Mesendoderm (in vitro differentiated cells): ENCODE measurements at regions not wholly inside any gene's neighbourhood (a gene's known extent, or its start where the extent isn't known, plus 50 kb on each side); places are given as distances from the start of the nearest gene placed in this dataset.

Experiments
- DNase-seq: peaks from one replicate; pipeline ENCODE4 v3.0.0; 2013
- H2AK5ac ChIP-seq: 2 replicates; pipeline ENCODE4 v1.6.1; 2013; ENCODE audit warnings: low read length, inconsistent platforms
- H2BK120ac ChIP-seq: 2 replicates; pipeline ENCODE4 v1.6.1; 2013; ENCODE audit warnings: low read depth, mild to moderate bottlenecking, low read length, moderate library complexity, mixed read lengths
- H2BK15ac ChIP-seq: replicated peaks from 2 replicates; pipeline ENCODE4 v1.6.1; 2013; ENCODE audit warnings: low read depth, mild to moderate bottlenecking, moderate library complexity
- H2BK5ac ChIP-seq: 2 replicates; pipeline ENCODE4 v1.6.1; 2013; ENCODE audit warnings: low read length, inconsistent platforms
- H3K18ac ChIP-seq: 2 replicates; pipeline ENCODE4 v1.6.1; 2013; ENCODE audit warnings: mild to moderate bottlenecking, low read length, mixed read lengths
- H3K23ac ChIP-seq: one replicate; pipeline ENCODE4 v1.6.1; 2013; ENCODE audit warnings: low read length
- H3K27ac ChIP-seq: 2 replicates; pipeline ENCODE4 v1.5.1; 2013; ENCODE audit warnings: low read depth, mild to moderate bottlenecking, inconsistent platforms, low read length, moderate library complexity
- H3K27me3 ChIP-seq: 2 replicates; pipeline ENCODE4 v1.6.1; 2013; ENCODE audit warnings: low read length, control low read depth, mild to moderate bottlenecking, inconsistent platforms; ENCODE audit not compliant: insufficient read depth, poor library complexity
- H3K36me3 ChIP-seq: 2 replicates; pipeline ENCODE4 v1.6.1; 2013; ENCODE audit warnings: low read length, inconsistent platforms; ENCODE audit not compliant: control insufficient read depth, insufficient read depth
- H3K4ac ChIP-seq: one replicate; pipeline ENCODE4 v1.6.1; 2013; ENCODE audit warnings: low read depth, mild to moderate bottlenecking, low read length, moderate library complexity
- H3K4me1 ChIP-seq: 2 replicates; pipeline ENCODE4 v1.6.1; 2013; ENCODE audit warnings: low read depth, low read length, inconsistent platforms; ENCODE audit not compliant: control insufficient read depth
- H3K4me2 ChIP-seq: 2 replicates; pipeline ENCODE4 v1.6.1; 2013; ENCODE audit warnings: low read length
- H3K4me3 ChIP-seq: 2 replicates; pipeline ENCODE4 v1.5.1; 2013; ENCODE audit warnings: mild to moderate bottlenecking, low read length
- H3K56ac ChIP-seq: one replicate; pipeline ENCODE4 v1.6.1; 2013; ENCODE audit warnings: low read length
- H3K79me1 ChIP-seq: 2 replicates; pipeline ENCODE4 v1.6.1; 2013; ENCODE audit warnings: low read length, inconsistent platforms
- H3K79me2 ChIP-seq: 2 replicates; pipeline ENCODE4 v1.6.1; 2013; ENCODE audit warnings: mild to moderate bottlenecking, low read length; ENCODE audit not compliant: control insufficient read depth, insufficient read depth
- H3K9ac ChIP-seq: 2 replicates; pipeline ENCODE4 v1.6.1; 2013; ENCODE audit warnings: low read length, inconsistent platforms
- H4K5ac ChIP-seq: one replicate; pipeline ENCODE4 v1.6.1; 2013; ENCODE audit warnings: low read length
- H4K8ac ChIP-seq: one replicate; pipeline ENCODE4 v1.6.1; 2013; ENCODE audit warnings: low read depth, mild to moderate bottlenecking, control low read depth, low read length, moderate library complexity
- WGBS: extraction: QIAGEN DNeasy Blood & Tissue Kit; methylation state at CpG from one replicate; pipeline ENCODE4 v1.1.7; 2013; ENCODE audit warnings: low lambda C conversion rate, missing lambda C conversion rate; ENCODE audit not compliant: insufficient coverage; ENCODE audit errors: extremely low coverage; 5-methylcytosine and 5-hydroxymethylcytosine counted together

- Histone ChIP-seq H3K23ac (no peak overlapping the region), H3K4me2 (no peak overlapping the region), H4K8ac (no peak overlapping the region), H3K9ac (no peak overlapping the region), H3K79me1 (no peaks in the 10 kb centered on the region), H2BK120ac (no peak overlapping the region), H2BK5ac (no peak overlapping the region), H3K4ac (no peak overlapping the region), H2AK5ac (no peak overlapping the region), H3K27me3 (no peaks in the 10 kb centered on the region), H3K36me3 (no peaks in the 10 kb centered on the region), H3K18ac (no peak overlapping the region), H3K4me1 (no peaks in the 10 kb centered on the region), H3K27ac (no peak overlapping the region), H3K56ac (no peak overlapping the region), H3K79me2 (no peaks in the 10 kb centered on the region), H3K4me3 (no peak overlapping the region), H4K5ac (no peak overlapping the region), H2BK15ac (no peak overlapping the region)
- no peak for DNase-seq
- WGBS = no CpG with 5 or more reads among the region's 1 CpG
These were observed 68.9 kb upstream of the FREM2 start for GRCh38 chr13:38617936-38618335.

DNA sequence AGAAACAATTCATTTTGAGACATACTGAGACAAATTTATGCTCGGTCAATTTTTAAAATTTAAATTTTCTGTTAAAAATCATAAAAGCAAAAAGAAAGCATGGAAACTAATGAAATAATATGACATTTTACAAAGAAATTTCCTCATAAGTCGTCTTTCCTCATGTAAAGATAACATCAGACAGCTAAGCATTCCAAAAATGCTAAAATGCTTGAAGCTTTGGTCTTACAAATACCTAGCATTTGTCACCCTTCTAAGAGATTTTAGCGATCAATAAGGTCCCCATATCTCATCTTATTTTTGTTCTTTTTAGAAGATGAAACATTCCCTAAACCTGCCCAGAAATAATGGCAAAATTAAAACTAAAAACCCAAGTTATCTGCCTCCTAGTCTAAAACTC is 68.5 kb upstream of the FREM2 start:
- no peak overlapping the region for H2BK15ac ChIP-seq
- no peak overlapping the region for H4K5ac ChIP-seq
- no peak overlapping the region for H3K18ac ChIP-seq
- WGBS = no CpG with 5 or more reads among the region's 3 CpGs
- no peak overlapping the region for H2BK120ac ChIP-seq
- H3K27me3 ChIP-seq = no peaks in the 10 kb centered on the region
- no peak overlapping the region for H3K4me3 ChIP-seq
- no peaks in the 10 kb centered on the region for H3K79me2 ChIP-seq
- H2AK5ac ChIP-seq = no peak overlapping the region
- no peaks in the 10 kb centered on the region for H3K4me1 ChIP-seq
- H3K36me3 ChIP-seq = no peaks in the 10 kb centered on the region
- H3K79me1 ChIP-seq = no peaks in the 10 kb centered on the region
- DNase-seq = peak; percentile 59
- no peak overlapping the region for H3K27ac ChIP-seq
- H3K56ac ChIP-seq = no peak overlapping the region
- H3K4me2 ChIP-seq = no peak overlapping the region
- no peak overlapping the region for H2BK5ac ChIP-seq
- no peak overlapping the region for H3K9ac ChIP-seq
- H4K8ac ChIP-seq = no peak overlapping the region
- no peak overlapping the region for H3K23ac ChIP-seq
- H3K4ac ChIP-seq = no peak overlapping the region

DNA sequence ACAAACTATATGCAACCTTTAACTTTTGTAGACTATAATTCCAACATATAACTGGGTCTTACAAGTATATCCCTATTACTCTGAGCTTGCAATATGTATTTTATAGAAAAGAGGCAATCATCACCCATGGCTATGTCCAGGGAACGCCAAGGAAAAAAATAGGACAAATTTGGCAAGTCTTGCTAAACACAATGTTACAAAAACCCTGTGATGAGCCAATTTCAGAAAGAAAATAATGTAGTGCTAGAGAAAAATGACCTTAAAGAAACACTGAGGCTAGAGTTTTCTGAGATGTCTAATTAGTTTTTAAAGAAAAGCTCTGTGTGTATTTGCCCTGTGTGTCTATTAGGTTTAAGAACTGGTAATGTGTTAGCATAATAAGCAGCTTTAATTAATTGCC is 68.0 kb upstream of the FREM2 start:
- H3K36me3 ChIP-seq = no peaks in the 10 kb centered on the region

DNA sequence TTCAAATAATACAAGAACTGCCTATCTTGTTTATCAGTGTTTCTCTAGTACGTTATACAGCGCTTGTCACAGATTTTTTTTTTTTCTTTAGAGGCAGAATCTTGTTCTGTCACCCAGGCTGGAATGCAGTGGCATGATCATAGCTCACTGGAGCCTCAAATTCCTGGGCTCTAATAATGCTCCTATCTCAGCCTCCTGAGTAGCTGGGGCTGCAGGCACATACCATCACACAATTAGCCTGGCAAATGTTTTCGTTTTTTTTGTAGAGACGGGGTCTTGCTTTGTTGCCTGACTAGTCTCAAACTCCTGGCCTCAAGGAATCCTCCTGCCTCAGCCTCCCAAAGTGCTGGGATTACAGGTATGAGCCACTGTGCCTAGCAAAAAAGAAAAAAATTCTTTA is 66.0 kb upstream of the FREM2 start:
- Histone ChIP-seq H2BK120ac (no peak overlapping the region), H3K79me1 (no peaks in the 10 kb centered on the region), H3K23ac (no peak overlapping the region), H3K9ac (no peak overlapping the region), H3K79me2 (no peaks in the 10 kb centered on the region), H3K4ac (no peak overlapping the region), H4K5ac (no peak overlapping the region), H2BK5ac (no peak overlapping the region), H4K8ac (no peak overlapping the region), H3K27ac (no peak overlapping the region), H2BK15ac (no peak overlapping the region), H3K27me3 (no peaks in the 10 kb centered on the region), H3K36me3 (no peaks in the 10 kb centered on the region), H3K18ac (no peak overlapping the region), H3K4me2 (no peak overlapping the region), H3K4me3 (no peak overlapping the region), H3K56ac (no peak overlapping the region), H3K4me1 (peaks cover 5% of the 10 kb centered on the region), H2AK5ac (no peak overlapping the region)
- peak; percentile 55 for DNase-seq
- no CpG with 5 or more reads among the region's 4 CpGs for WGBS

More for the DNA sequence above, 68.0 kb upstream of the FREM2 start:
- H2BK120ac ChIP-seq = no peak overlapping the region
- H2BK15ac ChIP-seq = no peak overlapping the region
- H3K4ac ChIP-seq = no peak overlapping the region
- no CpG with 5 or more reads among the region's 1 CpG for WGBS
- H4K8ac ChIP-seq = no peak overlapping the region
- no peak overlapping the region for H3K23ac ChIP-seq
- no peak overlapping the region for H3K9ac ChIP-seq
- no peaks in the 10 kb centered on the region for H3K4me1 ChIP-seq
- H2AK5ac ChIP-seq = no peak overlapping the region
- H3K79me2 ChIP-seq = no peaks in the 10 kb centered on the region
- no peak overlapping the region for H3K4me3 ChIP-seq
- no peak for DNase-seq
- H3K27ac ChIP-seq = no peak overlapping the region
- H3K79me1 ChIP-seq = no peaks in the 10 kb centered on the region
- H3K18ac ChIP-seq = no peak overlapping the region
- H2BK5ac ChIP-seq = no peak overlapping the region
- no peak overlapping the region for H3K4me2 ChIP-seq
- H3K56ac ChIP-seq = no peak overlapping the region
- H3K27me3 ChIP-seq = no peaks in the 10 kb centered on the region
- H4K5ac ChIP-seq = no peak overlapping the region

- Histone ChIP-seq H3K4ac (no peak overlapping the region), H2AK5ac (no peak overlapping the region), H3K4me1 (peaks cover 5% of the 10 kb centered on the region), H3K18ac (no peak overlapping the region), H4K8ac (no peak overlapping the region), H2BK15ac (no peak overlapping the region), H4K5ac (no peak overlapping the region), H2BK5ac (no peak overlapping the region), H3K36me3 (no peaks in the 10 kb centered on the region), H2BK120ac (no peak overlapping the region), H3K4me2 (peak overlapping the region; percentile 25), H3K27ac (no peak overlapping the region), H3K4me3 (no peak overlapping the region), H3K79me2 (no peaks in the 10 kb centered on the region), H3K79me1 (no peaks in the 10 kb centered on the region), H3K56ac (peak overlapping the region; percentile 42), H3K27me3 (no peaks in the 10 kb centered on the region), H3K9ac (no peak overlapping the region), H3K23ac (no peak overlapping the region)
- no CpG with 5 or more reads among the region's 10 CpGs for WGBS
- DNase-seq = peak; percentile 28
These were observed 62.1 kb upstream of the FREM2 start for GRCh38 chr13:38624822-38625221.

DNA sequence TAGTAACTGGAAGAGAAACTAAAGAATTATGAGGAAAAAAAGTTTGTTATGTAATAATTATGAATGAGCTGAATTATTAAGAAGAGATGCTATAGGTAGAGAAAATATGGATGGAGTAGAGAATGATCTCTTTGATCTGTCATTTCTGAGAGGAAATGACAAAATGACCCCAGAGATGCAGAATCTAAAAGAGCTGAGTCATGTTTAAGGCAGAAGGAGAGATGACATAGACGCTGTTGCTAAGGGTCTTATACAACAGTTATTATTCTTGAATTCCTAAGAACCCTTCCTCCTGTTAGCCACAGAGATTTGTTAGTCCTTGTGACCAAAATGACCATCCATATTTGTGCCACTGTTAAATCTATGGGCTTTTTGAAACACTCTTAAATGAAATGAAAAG is 58.3 kb upstream of the FREM2 start:
- no peak overlapping the region for H3K23ac ChIP-seq
- H3K79me1 ChIP-seq = no peaks in the 10 kb centered on the region
- no peak overlapping the region for H2BK5ac ChIP-seq
- H2AK5ac ChIP-seq = no peak overlapping the region
- no peak overlapping the region for H3K27ac ChIP-seq
- no peak overlapping the region for H4K8ac ChIP-seq
- peaks cover 5% of the 10 kb centered on the region for H3K4me1 ChIP-seq
- DNase-seq = peak; percentile 26
- no peak overlapping the region for H2BK120ac ChIP-seq
- no peak overlapping the region for H3K9ac ChIP-seq
- H3K27me3 ChIP-seq = no peaks in the 10 kb centered on the region
- H3K56ac ChIP-seq = no peak overlapping the region
- no peak overlapping the region for H3K4me2 ChIP-seq
- no peaks in the 10 kb centered on the region for H3K36me3 ChIP-seq
- no peak overlapping the region for H3K4me3 ChIP-seq
- no peaks in the 10 kb centered on the region for H3K79me2 ChIP-seq
- no peak overlapping the region for H3K18ac ChIP-seq
- no peak overlapping the region for H3K4ac ChIP-seq
- WGBS = no CpG with 5 or more reads among the region's 1 CpG
- no peak overlapping the region for H2BK15ac ChIP-seq
- no peak overlapping the region for H4K5ac ChIP-seq
